ENCODE measurements at regions not wholly inside any gene's neighbourhood (a gene's known extent, or its start where the extent isn't known, plus 50 kb on each side); places are given as distances from the start of the nearest gene placed in this dataset.
"Not testable (repeated sequence)": the region's sequence is repeated elsewhere in the genome, so short reads cannot be mapped to it uniquely, and the experiment has no call there.

GRCh38 chr1:47688461-47689296 lies 250.8 kb downstream of the FOXD2 start:
- no peaks in the 10 kb centered on the region for H3K36me3 ChIP-seq (ENCODE audit: control insufficient read depth in 1 of 2, insufficient read depth in 2 of 2, low read length in 2 of 2)

GRCh38 chr1:47689894-47690293 lies 252.1 kb downstream of the FOXD2 start:
- peaks cover 3 to 5% of the 10 kb centered on the region in 2 donors for H3K27me3 ChIP-seq (ENCODE audit: control insufficient read depth in 1 of 2, insufficient read depth in 2 of 2, low read length in 2 of 2)
- H3K27ac ChIP-seq (ENCODE audit: low read depth, low read length) = no peak overlapping the region
- H3K9ac ChIP-seq (ENCODE audit: low read depth in 1 of 2, low read length in 2 of 2) = no peak overlapping the region
- H3K4me3 ChIP-seq (ENCODE audit: low read depth in 1 of 2, low read length in 2 of 2) = no peak overlapping the region
- H3K9me3 ChIP-seq (ENCODE audit: control insufficient read depth in 1 of 2, low read length in 2 of 2) = no peaks in the 10 kb centered on the region
- no peaks in the 10 kb centered on the region for H3K36me3 ChIP-seq (ENCODE audit: control insufficient read depth in 1 of 2, insufficient read depth in 2 of 2, low read length in 2 of 2)
- H3K4me1 ChIP-seq (ENCODE audit: control insufficient read depth in 1 of 2, insufficient read depth in 2 of 2, low read length in 2 of 2) = no peaks in the 10 kb centered on the region

More at GRCh38 chr1:47688461-47689296, 250.8 kb downstream of the FOXD2 start:
- Histone ChIP-seq H3K27me3 (ENCODE audit: control insufficient read depth in 1 of 2, insufficient read depth in 2 of 2, low read length in 2 of 2) (peaks cover under 1 to 5% of the 10 kb centered on the region in 2 donors), H3K27ac (ENCODE audit: low read depth, low read length) (no peak overlapping the region), H3K4me1 (ENCODE audit: control insufficient read depth in 1 of 2, insufficient read depth in 2 of 2, low read length in 2 of 2) (no peaks in the 10 kb centered on the region), H3K4me3 (ENCODE audit: low read depth in 1 of 2, low read length in 2 of 2) (no peak overlapping the region), H3K9ac (ENCODE audit: low read depth in 1 of 2, low read length in 2 of 2) (no peak overlapping the region), H3K9me3 (ENCODE audit: control insufficient read depth in 1 of 2, low read length in 2 of 2) (no peaks in the 10 kb centered on the region)

DNA sequence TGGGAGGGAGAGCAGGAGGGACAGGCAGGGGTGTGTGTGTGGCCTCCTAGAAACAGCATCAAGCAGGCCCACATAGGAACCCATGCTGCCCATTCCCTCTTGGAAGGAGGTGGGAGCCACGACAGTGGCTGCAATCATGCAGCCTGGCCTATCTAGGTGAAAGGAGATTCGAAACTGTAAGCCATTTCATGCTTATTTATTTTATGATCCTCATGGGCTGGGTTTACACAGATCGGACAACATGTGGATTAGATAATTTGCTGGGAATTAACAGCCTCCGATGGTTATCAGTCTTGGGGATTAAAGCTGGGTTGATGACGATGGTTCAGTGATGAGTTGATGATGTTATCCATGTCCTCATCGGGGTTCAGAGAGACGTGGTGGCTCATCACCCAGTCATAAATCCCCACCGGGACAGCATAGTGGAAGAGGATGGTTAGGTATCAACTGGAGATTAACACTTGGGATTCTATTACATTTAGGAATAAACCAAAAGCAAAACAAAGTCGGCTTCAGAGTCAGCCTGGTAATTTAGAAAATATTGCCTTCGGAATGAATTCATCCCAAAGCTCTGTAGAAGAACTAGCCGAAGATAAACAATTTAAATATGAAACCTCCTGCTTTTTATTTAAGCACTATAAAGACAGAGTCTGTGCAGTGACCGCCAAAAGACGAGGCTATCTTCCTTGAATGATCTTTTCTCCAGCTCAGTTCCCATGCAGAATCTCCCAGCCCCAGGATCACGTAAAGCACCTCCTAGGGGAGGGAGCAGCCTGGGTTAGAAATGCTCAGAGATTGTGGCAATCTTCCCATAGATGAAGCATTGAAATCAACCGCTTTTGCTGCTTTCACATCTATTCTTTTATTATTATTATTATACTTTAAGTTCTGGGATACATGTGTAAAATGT lies 252.8 kb downstream of the FOXD2 start:
- no peak overlapping the region for H3K4me3 ChIP-seq (ENCODE audit: low read depth in 1 of 2, low read length in 2 of 2)
- peaks cover 3 to 5% of the 10 kb centered on the region in 2 donors for H3K27me3 ChIP-seq (ENCODE audit: control insufficient read depth in 1 of 2, insufficient read depth in 2 of 2, low read length in 2 of 2)
- H3K9me3 ChIP-seq (ENCODE audit: control insufficient read depth in 1 of 2, low read length in 2 of 2) = no peaks in the 10 kb centered on the region
- no peaks in the 10 kb centered on the region for H3K4me1 ChIP-seq (ENCODE audit: control insufficient read depth in 1 of 2, insufficient read depth in 2 of 2, low read length in 2 of 2)
- no peaks in the 10 kb centered on the region for H3K36me3 ChIP-seq (ENCODE audit: control insufficient read depth in 1 of 2, insufficient read depth in 2 of 2, low read length in 2 of 2)
- no peak overlapping the region for H3K9ac ChIP-seq (ENCODE audit: low read depth in 1 of 2, low read length in 2 of 2)
- no peak overlapping the region for H3K27ac ChIP-seq (ENCODE audit: low read depth, low read length)

DNA sequence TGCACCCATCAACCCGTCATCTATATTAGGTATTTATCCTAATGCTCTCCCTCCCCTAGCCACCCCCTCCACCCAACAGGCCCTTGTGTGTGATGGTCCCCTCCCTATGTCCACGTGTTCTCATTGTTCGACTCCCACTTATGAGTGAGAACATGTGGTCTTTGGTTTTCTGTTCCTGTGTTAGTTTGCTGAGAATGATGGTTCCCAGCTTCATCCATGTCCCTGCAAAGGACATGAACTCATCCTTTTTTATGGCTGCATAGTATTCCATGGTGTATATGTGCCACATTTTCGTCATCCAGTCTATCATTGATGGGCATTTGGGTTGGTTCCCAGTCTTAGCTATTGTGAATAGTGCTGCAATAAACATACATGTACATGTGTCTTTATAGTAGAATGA lies 253.4 kb downstream of the FOXD2 start:
- not testable (repeated sequence) for H3K4me3 ChIP-seq (ENCODE audit: low read depth in 1 of 2, low read length in 2 of 2); H3K4me1 ChIP-seq (ENCODE audit: control insufficient read depth in 1 of 2, insufficient read depth in 2 of 2, low read length in 2 of 2); H3K27ac ChIP-seq (ENCODE audit: low read depth, low read length); H3K9ac ChIP-seq (ENCODE audit: low read depth in 1 of 2, low read length in 2 of 2); H3K27me3 ChIP-seq (ENCODE audit: control insufficient read depth in 1 of 2, insufficient read depth in 2 of 2, low read length in 2 of 2); H3K36me3 ChIP-seq (ENCODE audit: control insufficient read depth in 1 of 2, insufficient read depth in 2 of 2, low read length in 2 of 2); H3K9me3 ChIP-seq (ENCODE audit: control insufficient read depth in 1 of 2, low read length in 2 of 2)

DNA sequence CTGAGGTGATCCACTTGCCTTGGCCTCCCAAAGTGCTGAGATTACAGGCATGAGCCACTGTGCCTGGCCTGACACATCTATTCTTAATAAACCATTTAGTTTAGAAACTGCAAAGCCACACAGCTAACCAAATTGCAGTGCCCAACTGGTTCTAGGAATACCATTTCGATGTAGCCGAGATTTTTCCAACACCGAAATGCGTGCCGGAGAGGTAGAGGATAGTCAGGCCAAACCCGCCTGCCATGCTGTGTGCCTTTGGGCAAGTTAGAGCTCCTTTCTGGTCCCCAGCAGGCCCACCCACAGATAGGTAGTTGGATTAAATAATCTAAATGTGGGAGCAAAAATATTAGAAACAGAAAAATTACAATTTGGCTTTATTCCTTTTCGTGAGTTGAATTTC lies 254.4 kb downstream of the FOXD2 start:
- Histone ChIP-seq H3K36me3 (ENCODE audit: control insufficient read depth in 1 of 2, insufficient read depth in 2 of 2, low read length in 2 of 2) (no peaks in the 10 kb centered on the region), H3K4me3 (ENCODE audit: low read depth in 1 of 2, low read length in 2 of 2) (no peak overlapping the region), H3K27ac (ENCODE audit: low read depth, low read length) (no peak overlapping the region), H3K27me3 (ENCODE audit: control insufficient read depth in 1 of 2, insufficient read depth in 2 of 2, low read length in 2 of 2) (peaks cover 3 to 5% of the 10 kb centered on the region in 2 donors), H3K9ac (ENCODE audit: low read depth in 1 of 2, low read length in 2 of 2) (no peak overlapping the region), H3K4me1 (ENCODE audit: control insufficient read depth in 1 of 2, insufficient read depth in 2 of 2, low read length in 2 of 2) (no peaks in the 10 kb centered on the region), H3K9me3 (ENCODE audit: control insufficient read depth in 1 of 2, low read length in 2 of 2) (no peaks in the 10 kb centered on the region)

GRCh38 chr1:47693115-47693514 lies 255.3 kb downstream of the FOXD2 start:
- Histone ChIP-seq H3K4me3 (ENCODE audit: low read depth in 1 of 2, low read length in 2 of 2) (no peak overlapping the region), H3K27me3 (ENCODE audit: control insufficient read depth in 1 of 2, insufficient read depth in 2 of 2, low read length in 2 of 2) (peaks cover 0 to 3% of the 10 kb centered on the region in 2 donors), H3K36me3 (ENCODE audit: control insufficient read depth in 1 of 2, insufficient read depth in 2 of 2, low read length in 2 of 2) (no peaks in the 10 kb centered on the region), H3K27ac (ENCODE audit: low read depth, low read length) (no peak overlapping the region), H3K9ac (ENCODE audit: low read depth in 1 of 2, low read length in 2 of 2) (no peak overlapping the region), H3K9me3 (ENCODE audit: control insufficient read depth in 1 of 2, low read length in 2 of 2) (no peaks in the 10 kb centered on the region), H3K4me1 (ENCODE audit: control insufficient read depth in 1 of 2, insufficient read depth in 2 of 2, low read length in 2 of 2) (peaks cover 0 to 8% of the 10 kb centered on the region in 2 donors)

DNA sequence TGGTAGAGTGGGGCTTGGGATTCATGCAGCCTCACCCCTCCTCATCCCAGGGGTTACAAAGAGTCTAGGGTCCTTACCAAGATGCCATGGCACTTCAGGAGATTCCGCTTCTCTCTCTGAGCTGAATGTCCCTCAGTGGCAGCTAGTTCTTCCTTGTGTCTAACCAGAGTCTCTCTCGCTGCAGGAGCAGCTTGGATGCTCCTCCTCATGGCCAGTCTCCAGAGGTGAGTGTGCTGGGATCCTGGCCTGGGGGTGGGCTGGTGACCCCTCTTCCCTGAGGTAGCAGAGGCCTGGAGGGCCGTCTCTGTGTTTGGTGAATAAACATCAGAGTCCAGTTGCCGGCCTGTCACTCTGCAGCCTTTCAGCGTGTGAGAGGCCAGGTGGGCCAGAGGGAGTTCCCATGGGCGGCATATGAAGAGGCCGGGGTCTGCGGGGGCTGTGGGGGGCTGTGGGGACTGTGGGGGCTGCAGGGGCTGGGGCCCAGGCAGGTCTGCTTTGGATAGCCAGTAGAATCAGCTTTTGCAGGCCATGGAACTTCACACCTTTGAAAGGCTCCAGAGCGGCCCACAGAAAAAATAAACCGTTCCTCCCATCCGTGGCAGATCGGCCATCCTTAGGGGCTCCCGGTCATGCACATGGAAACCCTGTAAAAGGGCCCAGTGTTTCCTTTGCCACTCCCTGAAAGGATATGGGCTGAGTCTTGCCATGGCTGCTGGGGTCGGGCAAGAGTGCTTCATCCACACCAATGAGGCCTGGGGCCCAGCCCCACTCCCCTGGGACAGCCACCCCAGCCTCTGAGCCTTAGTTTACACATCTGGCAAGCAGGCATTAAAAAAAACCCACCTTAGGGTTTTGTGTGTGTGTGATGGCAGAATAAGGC lies 256.4 kb downstream of the FOXD2 start:
- Histone ChIP-seq H3K36me3 (ENCODE audit: control insufficient read depth in 1 of 2, insufficient read depth in 2 of 2, low read length in 2 of 2) (no peaks in the 10 kb centered on the region), H3K4me1 (ENCODE audit: control insufficient read depth in 1 of 2, insufficient read depth in 2 of 2, low read length in 2 of 2) (peaks cover 0 to 12% of the 10 kb centered on the region in 2 donors), H3K9ac (ENCODE audit: low read depth in 1 of 2, low read length in 2 of 2) (no peak overlapping the region), H3K9me3 (ENCODE audit: control insufficient read depth in 1 of 2, low read length in 2 of 2) (no peaks in the 10 kb centered on the region), H3K27ac (ENCODE audit: low read depth, low read length) (no peak overlapping the region), H3K27me3 (ENCODE audit: control insufficient read depth in 1 of 2, insufficient read depth in 2 of 2, low read length in 2 of 2) (peaks cover 0 to 3% of the 10 kb centered on the region in 2 donors), H3K4me3 (ENCODE audit: low read depth in 1 of 2, low read length in 2 of 2) (no peak overlapping the region)

DNA sequence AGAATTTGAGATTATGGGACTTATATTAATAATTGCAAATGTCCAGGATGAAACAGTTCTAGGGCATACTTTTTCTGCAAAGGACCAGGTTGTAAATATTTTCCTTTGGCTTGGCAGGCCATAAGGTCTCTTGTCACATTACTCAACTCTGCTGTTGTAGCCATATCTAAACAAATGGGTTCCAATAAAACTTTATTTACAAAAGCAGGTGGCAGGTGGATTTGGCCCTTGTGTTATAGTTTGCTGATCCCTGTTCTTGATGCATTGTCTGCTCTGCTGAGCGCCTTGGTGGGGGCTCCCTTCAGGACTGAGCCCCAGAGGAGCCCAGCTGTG lies 258.5 kb downstream of the FOXD2 start:
- H3K36me3 ChIP-seq (ENCODE audit: control insufficient read depth in 1 of 2, insufficient read depth in 2 of 2, low read length in 2 of 2) = no peaks in the 10 kb centered on the region
- no peak overlapping the region for H3K9ac ChIP-seq (ENCODE audit: low read depth in 1 of 2, low read length in 2 of 2)
- no peaks in the 10 kb centered on the region for H3K9me3 ChIP-seq (ENCODE audit: control insufficient read depth in 1 of 2, low read length in 2 of 2)
- H3K4me3 ChIP-seq (ENCODE audit: low read depth in 1 of 2, low read length in 2 of 2) = no peak overlapping the region
- H3K27ac ChIP-seq (ENCODE audit: low read depth, low read length) = no peak overlapping the region
- peaks cover 0 to 12% of the 10 kb centered on the region in 2 donors for H3K4me1 ChIP-seq (ENCODE audit: control insufficient read depth in 1 of 2, insufficient read depth in 2 of 2, low read length in 2 of 2)
- peaks cover 0 to 3% of the 10 kb centered on the region in 2 donors for H3K27me3 ChIP-seq (ENCODE audit: control insufficient read depth in 1 of 2, insufficient read depth in 2 of 2, low read length in 2 of 2)

DNA sequence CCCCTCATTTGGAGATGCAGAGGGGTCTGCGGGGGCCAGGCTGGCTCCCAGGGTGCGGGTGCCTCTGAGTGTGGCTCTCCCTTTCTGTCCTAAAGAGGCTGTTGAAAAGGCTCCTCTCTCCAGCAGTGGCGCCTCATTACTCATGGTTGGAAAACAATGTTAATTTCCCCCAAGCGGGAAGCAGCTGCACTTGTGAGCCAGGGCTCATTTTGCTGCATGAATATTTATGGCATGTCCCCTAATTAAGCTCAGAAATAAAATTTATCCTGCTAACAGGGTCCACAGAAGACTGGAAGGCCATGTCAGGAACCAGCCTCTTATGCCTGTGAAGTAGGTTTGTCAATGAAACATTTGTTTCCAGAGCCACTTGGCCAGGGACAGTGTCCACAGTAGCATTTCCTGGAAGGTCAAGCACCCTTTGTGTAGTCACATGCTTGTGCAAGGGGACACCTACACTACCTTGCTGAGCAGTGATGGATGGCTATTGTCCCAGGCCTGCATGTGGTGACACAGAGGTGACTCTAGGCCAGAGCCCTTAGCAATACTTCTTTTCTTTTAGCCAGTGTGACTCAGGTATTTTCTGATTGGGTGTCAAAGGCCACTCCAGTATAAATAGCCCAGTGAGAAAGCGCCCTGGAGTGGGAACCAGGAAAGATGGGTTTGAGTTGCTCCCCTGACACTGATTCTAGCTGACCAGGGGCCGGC lies 259.0 kb downstream of the FOXD2 start:
- no peak overlapping the region for H3K9ac ChIP-seq (ENCODE audit: low read depth in 1 of 2, low read length in 2 of 2)
- no peak overlapping the region for H3K27ac ChIP-seq (ENCODE audit: low read depth, low read length)
- H3K27me3 ChIP-seq (ENCODE audit: control insufficient read depth in 1 of 2, insufficient read depth in 2 of 2, low read length in 2 of 2) = peaks cover 0 to 3% of the 10 kb centered on the region in 2 donors
- H3K36me3 ChIP-seq (ENCODE audit: control insufficient read depth in 1 of 2, insufficient read depth in 2 of 2, low read length in 2 of 2) = no peaks in the 10 kb centered on the region
- H3K4me3 ChIP-seq (ENCODE audit: low read depth in 1 of 2, low read length in 2 of 2) = no peak overlapping the region
- peaks cover 0 to 12% of the 10 kb centered on the region in 2 donors for H3K4me1 ChIP-seq (ENCODE audit: control insufficient read depth in 1 of 2, insufficient read depth in 2 of 2, low read length in 2 of 2)
- no peaks in the 10 kb centered on the region for H3K9me3 ChIP-seq (ENCODE audit: control insufficient read depth in 1 of 2, low read length in 2 of 2)
